ENCODE measurements at regions not wholly inside any gene's neighbourhood (a gene's known extent, or its start where the extent isn't known, plus 50 kb on each side); places are given as distances from the start of the nearest gene placed in this dataset.

DNA sequence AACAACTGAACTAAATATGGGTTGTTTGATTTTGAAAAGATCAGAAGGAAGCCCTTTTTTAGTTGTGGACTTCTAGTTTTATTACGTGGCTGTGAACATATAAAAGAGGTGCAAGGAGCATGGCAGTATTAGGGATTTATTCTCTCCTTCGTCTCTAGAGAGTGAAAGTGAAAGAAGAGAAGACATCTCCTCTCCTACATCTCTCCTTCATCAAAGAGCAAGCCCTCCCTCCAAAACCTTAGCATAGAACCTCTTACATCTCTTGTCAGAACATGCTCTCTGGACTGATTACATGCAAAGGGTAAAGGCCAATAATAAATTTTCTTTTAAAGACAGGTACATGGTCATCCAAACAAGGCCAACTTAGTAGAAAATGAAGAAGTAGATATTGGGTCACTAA is 184.3 kb upstream of the IRX1 start:
- Histone ChIP-seq H3K4me1 (ENCODE audit: insufficient read depth, low read length) (no peaks in the 10 kb centered on the region), H3K4me3 (ENCODE audit: low read length) (no peak overlapping the region), H3K9me3 (ENCODE audit: low read length) (no peaks in the 10 kb centered on the region), H3K36me3 (ENCODE audit: insufficient read depth, low read length) (no peaks in the 10 kb centered on the region), H3K27me3 (ENCODE audit: insufficient read depth, low read length, poor library complexity, severe bottlenecking) (no peaks in the 10 kb centered on the region), H3K27ac (ENCODE audit: low read depth, low read length) (no peak overlapping the region)
- H3K9me3 Mint-ChIP-seq = peaks cover 6 to 23% (median 18%) of the 10 kb centered on the region in 5 donors
- H3K27ac Mint-ChIP-seq = no peak overlapping the region
- H3K36me3 Mint-ChIP-seq = no peaks in the 10 kb centered on the region
- no peak overlapping the region for H3K4me3 Mint-ChIP-seq
- ChIA-PET POLR2A (no interaction called here), CTCF (no interaction called here)
- peaks cover 0 to 7% of the 10 kb centered on the region in 2 donors for H3K27me3 Mint-ChIP-seq
- H3K4me1 Mint-ChIP-seq = peaks cover 0 to 5% (median 0%) of the 10 kb centered on the region in 3 donors
- no peak for DNase-seq

DNA sequence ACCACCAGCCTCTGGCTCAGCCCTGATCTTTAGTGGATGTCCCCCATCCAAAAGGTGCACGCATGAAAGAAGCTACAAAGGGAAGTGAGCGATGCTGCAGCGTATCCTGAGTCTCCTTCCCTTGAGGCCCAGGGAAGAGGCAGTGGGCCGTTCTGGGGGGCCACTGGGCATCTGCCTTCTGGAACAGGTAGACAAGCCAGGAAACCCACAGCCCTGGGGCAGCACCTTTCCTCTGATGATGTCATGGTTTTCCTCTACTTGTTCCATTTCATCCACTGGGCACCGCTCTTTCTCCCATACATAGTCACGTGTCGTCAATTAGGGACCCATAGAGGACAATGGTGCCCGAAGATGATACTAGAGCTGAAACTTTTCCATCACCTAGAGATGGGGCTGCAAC is 194.0 kb upstream of the IRX1 start:
- ChIA-PET POLR2A (no interaction called here), CTCF (no interaction called here)
- H3K4me1 Mint-ChIP-seq = no peaks in the 10 kb centered on the region
- no peak overlapping the region for H3K4me3 ChIP-seq (ENCODE audit: low read length)
- no peaks in the 10 kb centered on the region for H3K36me3 Mint-ChIP-seq
- H3K4me3 Mint-ChIP-seq = no peak overlapping the region
- H3K27me3 Mint-ChIP-seq = peaks cover 0 to 2% of the 10 kb centered on the region in 2 donors
- H3K27ac ChIP-seq (ENCODE audit: low read depth, low read length) = no peak overlapping the region
- no peak for DNase-seq
- no peaks in the 10 kb centered on the region for H3K36me3 ChIP-seq (ENCODE audit: insufficient read depth, low read length)
- H3K27me3 ChIP-seq (ENCODE audit: insufficient read depth, low read length, poor library complexity, severe bottlenecking) = no peaks in the 10 kb centered on the region
- H3K9me3 Mint-ChIP-seq = peaks cover 11 to 23% (median 20%) of the 10 kb centered on the region in 5 donors
- H3K4me1 ChIP-seq (ENCODE audit: insufficient read depth, low read length) = no peaks in the 10 kb centered on the region
- H3K9me3 ChIP-seq (ENCODE audit: low read length) = no peaks in the 10 kb centered on the region
- no peak overlapping the region for H3K27ac Mint-ChIP-seq

DNA sequence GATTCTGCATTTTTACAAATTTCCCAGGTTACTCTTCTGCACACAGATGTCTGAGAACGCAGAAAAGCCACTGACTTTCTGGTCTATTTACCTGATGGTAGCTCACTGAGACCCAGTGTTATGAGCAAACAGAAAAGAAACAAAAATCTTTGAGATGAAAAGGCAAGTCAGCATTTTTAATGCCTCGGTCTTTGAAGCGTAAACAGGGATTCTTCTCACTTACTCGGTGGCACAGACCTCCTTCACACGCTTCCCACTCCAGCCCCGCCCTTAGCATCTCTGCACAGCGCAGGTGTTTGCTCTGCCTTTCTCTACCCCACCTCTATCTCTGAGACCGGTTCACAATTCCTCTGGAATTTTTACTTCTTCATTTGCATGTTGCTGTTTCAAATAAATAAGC is 195.0 kb upstream of the IRX1 start:
- no peaks in the 10 kb centered on the region for H3K36me3 Mint-ChIP-seq
- no peaks in the 10 kb centered on the region for H3K4me1 ChIP-seq (ENCODE audit: insufficient read depth, low read length)
- H3K4me3 Mint-ChIP-seq = no peak overlapping the region
- H3K27ac ChIP-seq (ENCODE audit: low read depth, low read length) = no peak overlapping the region
- peaks cover 0 to 2% of the 10 kb centered on the region in 2 donors for H3K27me3 Mint-ChIP-seq
- H3K9me3 ChIP-seq (ENCODE audit: low read length) = no peaks in the 10 kb centered on the region
- CTCF ChIA-PET = no interaction called here
- H3K27ac Mint-ChIP-seq = no peak overlapping the region
- no peaks in the 10 kb centered on the region for H3K4me1 Mint-ChIP-seq
- no peak overlapping the region for H3K4me3 ChIP-seq (ENCODE audit: low read length)
- no peaks in the 10 kb centered on the region for H3K36me3 ChIP-seq (ENCODE audit: insufficient read depth, low read length)
- H3K27me3 ChIP-seq (ENCODE audit: insufficient read depth, low read length, poor library complexity, severe bottlenecking) = no peaks in the 10 kb centered on the region
- DNase-seq = no peak
- POLR2A ChIA-PET = no interaction called here
- H3K9me3 Mint-ChIP-seq = peaks cover 7 to 18% (median 15%) of the 10 kb centered on the region in 5 donors

DNA sequence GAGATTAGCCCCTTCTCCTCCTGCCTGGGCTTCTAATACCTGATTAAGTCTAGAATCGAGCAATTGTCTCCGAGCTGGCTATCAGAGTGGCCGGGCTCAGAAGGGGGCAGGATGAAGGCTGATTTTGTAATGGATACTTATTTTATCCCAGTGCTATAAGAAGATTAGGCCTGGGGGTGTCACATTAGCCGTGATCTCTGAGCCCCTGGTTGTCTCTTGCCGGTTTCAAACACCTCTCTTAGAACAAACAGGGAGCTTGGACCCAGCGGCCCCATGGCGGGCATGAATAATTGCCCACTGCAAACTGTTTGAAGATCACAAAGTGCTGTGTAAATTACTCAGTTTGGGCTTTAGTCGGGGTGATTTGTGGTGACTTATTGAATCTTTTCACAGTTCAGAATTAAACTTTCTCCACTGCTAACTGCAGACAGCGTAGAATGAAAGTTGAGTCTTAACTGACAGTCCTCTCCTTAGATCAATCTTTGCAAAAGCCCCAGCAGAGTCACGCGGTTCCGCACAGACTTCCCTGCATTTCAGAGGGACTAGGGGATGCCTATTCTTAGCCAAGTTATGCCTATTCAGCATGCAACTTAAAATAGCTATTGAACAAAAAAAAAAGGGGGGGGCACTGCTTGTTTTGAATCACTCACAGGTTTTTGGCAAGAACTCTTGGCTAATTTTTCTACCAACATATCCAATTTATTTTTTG is 200.6 kb upstream of the IRX1 start:
- DNase-seq = no peak
- no peak overlapping the region for H3K4me3 ChIP-seq (ENCODE audit: low read length)
- H3K36me3 ChIP-seq (ENCODE audit: insufficient read depth, low read length) = no peaks in the 10 kb centered on the region
- Mint-ChIP-seq H3K27ac (peak overlapping the region in 1 of 8 donors; percentile 33), H3K4me1 (no peaks in the 10 kb centered on the region), H3K27me3 (peaks cover 0 to 2% of the 10 kb centered on the region in 2 donors), H3K36me3 (no peaks in the 10 kb centered on the region), H3K9me3 (peaks cover 10 to 15% (median 14%) of the 10 kb centered on the region in 5 donors), H3K4me3 (no peak overlapping the region)
- H3K27ac ChIP-seq (ENCODE audit: low read depth, low read length) = no peak overlapping the region
- H3K9me3 ChIP-seq (ENCODE audit: low read length) = no peaks in the 10 kb centered on the region
- CTCF ChIA-PET = no interaction called here
- POLR2A ChIA-PET = no interaction called here
- no peaks in the 10 kb centered on the region for H3K4me1 ChIP-seq (ENCODE audit: insufficient read depth, low read length)
- no peaks in the 10 kb centered on the region for H3K27me3 ChIP-seq (ENCODE audit: insufficient read depth, low read length, poor library complexity, severe bottlenecking)

DNA sequence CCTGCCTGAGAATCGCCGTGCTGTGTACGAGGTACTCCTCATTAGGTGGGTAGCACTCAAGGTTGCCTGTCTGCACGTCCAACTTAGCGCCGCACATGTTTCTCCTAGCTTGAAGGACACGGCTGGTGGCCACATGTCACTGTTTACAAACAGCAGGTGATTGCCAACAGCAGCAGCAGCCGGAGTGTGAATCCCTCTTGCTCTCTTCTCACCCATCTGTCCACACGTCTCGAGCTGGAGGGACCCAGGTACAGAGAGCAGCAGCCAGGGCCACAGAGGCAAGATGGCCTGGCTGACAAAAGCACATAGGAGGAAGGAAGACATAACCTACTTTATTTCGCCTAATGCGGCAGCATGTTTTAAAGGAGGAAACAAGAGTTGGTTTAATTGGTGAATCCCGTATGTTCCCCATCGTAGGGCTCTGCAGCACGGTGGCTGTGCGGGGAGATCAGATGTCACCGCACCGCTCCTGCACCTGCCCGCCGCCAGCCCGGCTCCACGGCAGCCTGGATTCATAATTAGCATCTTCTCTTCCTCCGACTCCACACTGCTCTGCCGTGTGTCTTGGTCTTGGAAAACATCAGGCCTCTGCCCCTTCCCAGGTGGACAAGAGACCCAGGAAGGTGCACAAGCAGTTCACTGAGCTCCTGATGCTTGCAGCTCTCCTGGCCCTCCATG is 201.6 kb upstream of the IRX1 start:
- CTCF ChIA-PET = no interaction called here
- H3K4me3 Mint-ChIP-seq = no peak overlapping the region
- no peak overlapping the region for H3K27ac ChIP-seq (ENCODE audit: low read depth, low read length)

DNA sequence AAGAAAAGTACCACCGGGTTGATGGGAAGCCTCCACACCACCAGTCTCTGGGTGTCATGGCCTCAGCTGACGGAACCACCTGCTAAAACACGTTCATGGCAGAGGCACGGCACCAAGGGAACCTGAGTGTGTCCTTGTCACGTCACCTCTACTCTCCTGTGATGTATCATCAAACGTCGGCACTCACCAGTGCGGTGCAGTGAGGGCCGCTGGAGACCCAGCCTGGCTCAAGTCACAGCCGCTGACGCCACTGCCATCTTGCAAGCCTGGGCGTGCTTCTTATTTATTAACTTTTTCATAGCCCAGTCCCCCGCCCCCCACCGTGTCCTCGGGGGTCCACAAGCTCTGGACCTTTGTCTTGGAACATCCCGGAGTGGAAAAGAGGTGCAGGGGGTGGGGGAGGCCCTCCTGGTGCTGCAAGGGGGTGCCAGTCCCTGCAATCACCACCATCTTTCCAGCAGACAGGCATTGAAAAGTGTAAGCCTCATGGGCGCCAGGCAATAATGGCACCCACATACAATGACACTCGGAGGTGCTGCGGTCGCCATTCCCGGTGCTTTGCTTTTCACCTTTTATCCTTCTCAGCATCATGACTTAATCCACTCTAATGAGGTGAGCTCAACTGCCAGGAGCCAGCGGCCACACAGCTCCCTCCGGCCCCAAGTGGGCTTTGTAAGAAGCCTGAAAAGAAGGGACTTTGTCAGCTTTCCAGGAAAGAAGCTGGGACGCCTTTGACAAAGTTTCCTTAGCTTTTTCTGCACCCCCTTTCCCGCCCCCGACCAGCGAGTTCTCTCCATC is 202.3 kb upstream of the IRX1 start:
- Histone ChIP-seq H3K27ac (ENCODE audit: low read depth, low read length) (no peak overlapping the region), H3K4me3 (ENCODE audit: low read length) (no peak overlapping the region), H3K27me3 (ENCODE audit: insufficient read depth, low read length, poor library complexity, severe bottlenecking) (no peaks in the 10 kb centered on the region), H3K9me3 (ENCODE audit: low read length) (no peaks in the 10 kb centered on the region), H3K36me3 (ENCODE audit: insufficient read depth, low read length) (no peaks in the 10 kb centered on the region), H3K4me1 (ENCODE audit: insufficient read depth, low read length) (no peaks in the 10 kb centered on the region)
- ChIA-PET CTCF (no interaction called here), POLR2A (no interaction called here)
- Mint-ChIP-seq H3K27ac (no peak overlapping the region), H3K4me3 (no peak overlapping the region), H3K27me3 (no peaks in the 10 kb centered on the region), H3K9me3 (peaks cover 0 to 8% (median 3%) of the 10 kb centered on the region in 5 donors), H3K36me3 (no peaks in the 10 kb centered on the region), H3K4me1 (no peaks in the 10 kb centered on the region)
- DNase-seq = no peak

More for the DNA sequence above, 201.6 kb upstream of the IRX1 start:
- no peaks in the 10 kb centered on the region for H3K36me3 Mint-ChIP-seq
- no peak for DNase-seq
- H3K9me3 Mint-ChIP-seq = peaks cover under 1 to 5% (median 5%) of the 10 kb centered on the region in 5 donors
- H3K27ac Mint-ChIP-seq = no peak overlapping the region
- no peak overlapping the region for H3K4me3 ChIP-seq (ENCODE audit: low read length)
- POLR2A ChIA-PET = no interaction called here
- H3K27me3 Mint-ChIP-seq = peaks cover 0 to 2% of the 10 kb centered on the region in 2 donors
- H3K36me3 ChIP-seq (ENCODE audit: insufficient read depth, low read length) = no peaks in the 10 kb centered on the region
- H3K4me1 Mint-ChIP-seq = no peaks in the 10 kb centered on the region
- H3K27me3 ChIP-seq (ENCODE audit: insufficient read depth, low read length, poor library complexity, severe bottlenecking) = no peaks in the 10 kb centered on the region
- no peaks in the 10 kb centered on the region for H3K9me3 ChIP-seq (ENCODE audit: low read length)
- H3K4me1 ChIP-seq (ENCODE audit: insufficient read depth, low read length) = no peaks in the 10 kb centered on the region

DNA sequence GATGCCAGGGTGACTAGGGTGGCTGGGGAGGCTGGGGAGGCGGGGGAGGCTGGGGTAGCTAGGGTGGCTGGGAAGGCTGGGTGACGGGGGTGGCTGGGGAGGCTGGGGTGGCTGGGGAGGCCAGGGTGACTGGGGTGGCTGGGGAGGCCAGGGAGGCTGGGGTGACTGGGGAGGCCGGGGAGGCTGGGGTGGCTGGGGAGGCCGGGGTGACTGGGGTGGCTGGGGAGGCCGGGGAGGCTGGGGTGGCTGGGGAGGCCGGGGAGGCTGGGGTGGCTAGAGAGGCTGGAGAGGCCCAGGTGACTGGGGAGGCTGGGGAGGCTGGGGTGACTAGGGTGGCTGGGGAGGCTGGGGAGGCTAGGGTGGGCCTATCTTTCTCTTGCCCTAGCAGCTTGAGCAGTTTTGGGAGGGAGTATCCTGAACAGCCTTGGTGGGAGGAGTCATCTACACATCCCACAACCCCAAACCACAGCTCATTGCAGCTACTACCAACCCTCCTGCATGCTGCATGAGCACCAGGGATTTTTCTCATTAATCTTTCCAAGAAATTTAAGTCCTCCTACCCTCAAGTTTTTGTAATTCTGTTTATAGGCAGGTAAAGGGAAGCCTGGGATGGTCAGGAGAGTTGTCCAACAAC is 203.2 kb upstream of the IRX1 start:
- Histone ChIP-seq H3K36me3 (ENCODE audit: insufficient read depth, low read length) (no peaks in the 10 kb centered on the region), H3K4me1 (ENCODE audit: insufficient read depth, low read length) (no peaks in the 10 kb centered on the region), H3K4me3 (ENCODE audit: low read length) (no peak overlapping the region), H3K9me3 (ENCODE audit: low read length) (no peaks in the 10 kb centered on the region), H3K27me3 (ENCODE audit: insufficient read depth, low read length, poor library complexity, severe bottlenecking) (no peaks in the 10 kb centered on the region), H3K27ac (ENCODE audit: low read depth, low read length) (no peak overlapping the region)
- POLR2A ChIA-PET = no interaction called here
- H3K4me1 Mint-ChIP-seq = no peaks in the 10 kb centered on the region
- CTCF ChIA-PET = no interaction called here
- H3K27ac Mint-ChIP-seq = no peak overlapping the region
- H3K4me3 Mint-ChIP-seq = no peak overlapping the region
- H3K36me3 Mint-ChIP-seq = no peaks in the 10 kb centered on the region
- peaks cover 0 to 10% (median 3%) of the 10 kb centered on the region in 5 donors for H3K9me3 Mint-ChIP-seq
- DNase-seq = no peak
- no peaks in the 10 kb centered on the region for H3K27me3 Mint-ChIP-seq

DNA sequence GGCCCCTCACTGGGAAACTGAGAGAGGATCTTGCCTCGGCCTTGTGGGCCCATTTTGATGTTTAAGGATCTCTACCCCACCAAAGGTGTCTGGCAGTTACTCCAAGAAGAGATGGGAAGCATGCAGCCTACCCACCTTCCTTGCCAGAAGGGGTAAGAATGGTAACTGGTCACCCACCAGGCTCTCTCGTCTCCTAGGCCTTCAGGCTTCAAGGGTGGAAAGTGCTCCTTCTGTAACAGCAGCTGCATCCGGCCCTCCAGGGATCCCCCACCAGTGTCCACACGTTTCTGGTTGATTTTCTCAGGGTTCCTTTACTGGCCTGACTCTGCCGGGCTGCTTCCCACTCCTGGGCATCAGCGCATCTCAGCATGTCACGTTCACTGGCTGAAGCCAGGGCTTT is 204.4 kb upstream of the IRX1 start:
- H3K4me3 Mint-ChIP-seq = no peak overlapping the region
- H3K9me3 ChIP-seq (ENCODE audit: low read length) = no peaks in the 10 kb centered on the region
- DNase-seq = no peak
- H3K36me3 ChIP-seq (ENCODE audit: insufficient read depth, low read length) = no peaks in the 10 kb centered on the region
- H3K36me3 Mint-ChIP-seq = no peaks in the 10 kb centered on the region
- no peak overlapping the region for H3K27ac Mint-ChIP-seq
- ChIA-PET POLR2A (no interaction called here), CTCF (no interaction called here)
- no peaks in the 10 kb centered on the region for H3K27me3 Mint-ChIP-seq
- no peaks in the 10 kb centered on the region for H3K27me3 ChIP-seq (ENCODE audit: insufficient read depth, low read length, poor library complexity, severe bottlenecking)
- no peaks in the 10 kb centered on the region for H3K4me1 ChIP-seq (ENCODE audit: insufficient read depth, low read length)
- H3K4me3 ChIP-seq (ENCODE audit: low read length) = no peak overlapping the region
- peaks cover 0 to 10% (median 3%) of the 10 kb centered on the region in 5 donors for H3K9me3 Mint-ChIP-seq
- no peaks in the 10 kb centered on the region for H3K4me1 Mint-ChIP-seq
- H3K27ac ChIP-seq (ENCODE audit: low read depth, low read length) = no peak overlapping the region

All from CD8-positive, alpha-beta memory T cell (primary cell).